ENCODE measurements at regions not wholly inside any gene's neighbourhood (a gene's known extent, or its start where the extent isn't known, plus 50 kb on each side); places are given as distances from the start of the nearest gene placed in this dataset.

DNA sequence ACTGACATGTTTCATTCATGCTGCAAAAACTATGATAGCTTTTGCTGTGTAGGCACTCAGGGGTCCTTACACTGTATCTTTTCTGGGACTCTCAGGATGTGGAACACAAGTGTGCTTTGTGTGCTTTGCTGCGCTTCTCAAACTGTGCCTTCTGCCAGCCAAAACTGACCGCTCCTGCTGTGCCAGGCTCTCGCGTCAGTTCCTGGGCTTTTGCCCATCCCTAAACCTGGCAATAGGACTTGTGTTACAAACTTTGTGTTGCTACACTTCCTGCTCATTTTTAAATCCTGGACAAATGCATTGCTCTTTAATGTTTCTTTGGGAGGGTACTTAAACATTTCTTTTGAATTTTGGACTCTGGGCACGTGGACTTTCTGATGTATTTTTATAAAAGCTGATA lies 60.3 kb downstream of the DIPK2A start:
- TF ChIP-seq, protein P1, sequence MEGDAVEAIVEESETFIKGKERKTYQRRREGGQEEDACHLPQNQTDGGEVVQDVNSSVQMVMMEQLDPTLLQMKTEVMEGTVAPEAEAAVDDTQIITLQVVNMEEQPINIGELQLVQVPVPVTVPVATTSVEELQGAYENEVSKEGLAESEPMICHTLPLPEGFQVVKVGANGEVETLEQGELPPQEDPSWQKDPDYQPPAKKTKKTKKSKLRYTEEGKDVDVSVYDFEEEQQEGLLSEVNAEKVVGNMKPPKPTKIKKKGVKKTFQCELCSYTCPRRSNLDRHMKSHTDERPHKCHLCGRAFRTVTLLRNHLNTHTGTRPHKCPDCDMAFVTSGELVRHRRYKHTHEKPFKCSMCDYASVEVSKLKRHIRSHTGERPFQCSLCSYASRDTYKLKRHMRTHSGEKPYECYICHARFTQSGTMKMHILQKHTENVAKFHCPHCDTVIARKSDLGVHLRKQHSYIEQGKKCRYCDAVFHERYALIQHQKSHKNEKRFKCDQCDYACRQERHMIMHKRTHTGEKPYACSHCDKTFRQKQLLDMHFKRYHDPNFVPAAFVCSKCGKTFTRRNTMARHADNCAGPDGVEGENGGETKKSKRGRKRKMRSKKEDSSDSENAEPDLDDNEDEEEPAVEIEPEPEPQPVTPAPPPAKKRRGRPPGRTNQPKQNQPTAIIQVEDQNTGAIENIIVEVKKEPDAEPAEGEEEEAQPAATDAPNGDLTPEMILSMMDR (IDR thresholded peaks at IDR 0.05), result no peak
- TF ChIP-seq POLR2A (IDR thresholded peaks at IDR 0.05) (no peak), POLR2AphosphoS5 (IDR thresholded peaks at IDR 0.05) (peak; percentile 56)
